OCI-LY7 (cell line): ENCODE measurements at regions not wholly inside any gene's neighbourhood (a gene's known extent, or its start where the extent isn't known, plus 50 kb on each side); places are given as distances from the start of the nearest gene placed in this dataset.

ENCODE experiments used
- EZH2phosphoT487 ChIP-seq: fragments of 200-600 bp; sonication (generic); IDR thresholded peaks from 2 replicates; pipeline ENCODE4 v1.6.1; 2018; ENCODE audit warnings: low read depth, borderline replicate concordance, mild to moderate bottlenecking, mixed run types, antibody characterized with exemption, low read length, moderate library complexity, mixed read lengths
- TF ChIP-seq, protein P1 (sequence below): fragments of 200-600 bp; sonication (generic); conservative IDR thresholded peaks from 2 replicates; pipeline ENCODE4 v1.5.1; 2014; ENCODE audit warnings: mild to moderate bottlenecking, antibody characterized with exemption, low read length, moderate library complexity, mixed read lengths

DNA sequence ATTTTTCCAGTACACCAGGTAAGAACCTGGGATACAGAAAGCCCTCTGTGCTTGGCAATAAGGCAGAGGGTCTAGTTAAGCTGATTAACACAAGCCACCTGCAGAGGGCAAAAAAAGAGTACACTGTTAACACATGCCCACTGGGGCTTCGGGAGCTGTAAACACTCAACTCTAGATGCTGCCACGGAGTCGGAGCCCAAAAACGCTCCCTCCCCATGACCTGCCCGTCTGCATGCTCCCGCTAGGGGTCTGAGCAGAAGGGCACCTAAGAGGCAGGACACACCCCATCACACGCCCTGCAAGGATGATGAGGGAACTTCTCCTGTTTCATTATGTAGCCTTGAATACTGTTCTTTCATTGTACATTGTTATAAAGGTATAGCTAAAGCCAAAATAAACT, 715.6 kb upstream of the AADAT start:
- TF ChIP-seq, protein P1, sequence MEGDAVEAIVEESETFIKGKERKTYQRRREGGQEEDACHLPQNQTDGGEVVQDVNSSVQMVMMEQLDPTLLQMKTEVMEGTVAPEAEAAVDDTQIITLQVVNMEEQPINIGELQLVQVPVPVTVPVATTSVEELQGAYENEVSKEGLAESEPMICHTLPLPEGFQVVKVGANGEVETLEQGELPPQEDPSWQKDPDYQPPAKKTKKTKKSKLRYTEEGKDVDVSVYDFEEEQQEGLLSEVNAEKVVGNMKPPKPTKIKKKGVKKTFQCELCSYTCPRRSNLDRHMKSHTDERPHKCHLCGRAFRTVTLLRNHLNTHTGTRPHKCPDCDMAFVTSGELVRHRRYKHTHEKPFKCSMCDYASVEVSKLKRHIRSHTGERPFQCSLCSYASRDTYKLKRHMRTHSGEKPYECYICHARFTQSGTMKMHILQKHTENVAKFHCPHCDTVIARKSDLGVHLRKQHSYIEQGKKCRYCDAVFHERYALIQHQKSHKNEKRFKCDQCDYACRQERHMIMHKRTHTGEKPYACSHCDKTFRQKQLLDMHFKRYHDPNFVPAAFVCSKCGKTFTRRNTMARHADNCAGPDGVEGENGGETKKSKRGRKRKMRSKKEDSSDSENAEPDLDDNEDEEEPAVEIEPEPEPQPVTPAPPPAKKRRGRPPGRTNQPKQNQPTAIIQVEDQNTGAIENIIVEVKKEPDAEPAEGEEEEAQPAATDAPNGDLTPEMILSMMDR: no peak
- TF ChIP-seq EZH2phosphoT487: no peak
